ENCODE measurements at regions not wholly inside any gene's neighbourhood (a gene's known extent, or its start where the extent isn't known, plus 50 kb on each side); places are given as distances from the start of the nearest gene placed in this dataset.

- DNase-seq: no peak
Measured at GRCh38 chr4:34037280-34037679, 2207.0 kb downstream of the ARAP2 start.

DNA sequence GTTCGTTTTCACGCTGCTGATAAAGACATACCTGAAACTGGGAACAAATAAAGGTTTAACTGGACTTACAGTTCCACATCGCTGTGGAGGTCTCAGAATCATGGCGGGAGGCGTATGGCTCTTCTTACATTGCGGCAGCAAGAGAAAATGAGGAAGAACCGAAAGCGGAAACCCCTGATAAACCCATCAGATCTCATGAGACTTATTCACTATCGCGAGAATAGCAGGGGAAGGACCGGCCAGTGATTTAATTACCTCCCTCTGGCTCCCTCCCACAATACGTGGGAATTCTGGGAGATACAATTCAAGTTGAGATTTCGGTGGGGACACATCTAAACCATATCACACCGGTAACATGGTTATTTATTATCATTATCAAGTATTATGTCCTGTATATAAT is 2204.5 kb downstream of the ARAP2 start:
- DNase-seq: no peak

GRCh38 chr4:34043131-34043530 is 2201.2 kb downstream of the ARAP2 start:
- no peak for DNase-seq

- DNase-seq: no peak
Measured at GRCh38 chr4:34046580-34046979, 2197.7 kb downstream of the ARAP2 start.

DNA sequence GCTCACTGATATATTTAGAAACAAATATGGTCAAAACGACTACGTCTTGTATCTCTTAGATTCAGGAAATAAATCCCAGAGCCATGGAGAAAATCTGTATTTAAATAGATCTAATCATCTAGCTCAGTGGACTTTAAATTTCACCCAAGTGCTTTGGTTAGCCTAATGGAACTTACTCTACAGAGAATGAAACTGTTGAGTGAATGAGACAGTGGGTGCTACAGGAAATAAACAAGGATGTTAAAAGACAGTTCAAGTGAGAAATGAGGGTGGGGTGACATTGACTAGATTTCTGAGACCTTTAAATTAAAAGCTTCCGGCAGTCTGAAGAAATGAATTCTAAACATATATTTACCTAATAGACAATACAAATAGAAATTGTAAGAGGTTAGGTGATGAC is 2197.0 kb downstream of the ARAP2 start:
- no peak for DNase-seq

GRCh38 chr4:34066126-34066525 is 2178.2 kb downstream of the ARAP2 start:
- DNase-seq: no peak

GRCh38 chr4:34091451-34091850 is 2152.9 kb downstream of the ARAP2 start:
- no peak for DNase-seq

DNA sequence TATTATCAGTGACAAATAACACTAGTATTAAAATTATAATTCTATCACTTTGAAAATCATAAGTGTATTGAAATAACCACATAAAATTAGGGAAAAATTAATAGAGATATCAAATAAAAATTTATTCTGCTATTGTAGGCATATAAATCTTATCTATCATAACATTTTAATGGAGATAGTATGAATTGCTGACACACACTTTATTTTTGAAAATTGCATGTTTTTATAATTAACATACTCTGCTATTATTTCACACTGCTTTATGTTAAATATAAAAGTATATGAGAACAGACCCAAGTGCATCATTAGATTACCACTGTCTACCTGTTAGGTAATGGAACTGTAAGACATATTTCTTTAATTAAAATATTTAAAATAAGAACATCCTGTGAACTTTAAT is 2150.2 kb downstream of the ARAP2 start:
- DNase-seq: no peak

DNA sequence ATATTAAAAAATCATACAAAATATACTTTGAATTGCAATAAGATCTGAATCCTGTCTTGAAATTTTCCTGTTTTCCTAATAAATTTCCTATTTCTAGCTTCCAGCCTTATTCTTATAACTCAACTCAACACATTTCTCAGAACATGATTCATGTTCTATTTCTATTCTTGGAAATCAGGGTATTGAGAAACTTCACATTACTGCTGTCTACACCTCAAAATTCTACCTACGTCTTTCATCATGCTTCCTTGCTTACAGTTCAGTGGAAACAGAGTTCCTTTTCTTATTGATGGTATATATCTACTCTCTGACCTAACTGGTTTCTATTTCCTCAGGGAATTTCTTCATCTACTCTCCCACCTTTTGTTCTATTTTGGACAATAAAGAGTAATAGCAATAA is 2139.0 kb downstream of the ARAP2 start:
- no peak for DNase-seq

DNA sequence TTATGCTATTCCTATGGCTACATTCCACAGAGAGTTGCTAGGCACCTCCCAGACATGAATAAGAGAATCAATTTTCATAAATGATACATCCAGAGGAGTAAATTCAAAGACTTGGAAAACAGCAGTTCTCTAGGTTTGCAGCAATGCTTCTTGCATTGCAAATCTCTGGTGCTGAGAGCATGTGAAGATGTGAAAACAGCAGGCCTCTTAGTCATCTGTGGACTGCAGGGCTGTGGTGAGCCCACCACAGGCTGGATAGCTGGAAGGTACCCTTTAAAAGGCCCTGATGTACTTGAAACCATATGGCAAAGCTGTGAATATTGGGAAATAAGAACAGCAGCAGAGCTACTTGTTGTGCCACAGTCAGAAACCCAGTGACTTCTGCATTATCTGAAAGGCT is 2135.9 kb downstream of the ARAP2 start:
- no peak for DNase-seq

GRCh38 chr4:34112573-34112972 is 2131.7 kb downstream of the ARAP2 start:
- DNase-seq: no peak

- no peak for DNase-seq
Measured at GRCh38 chr4:34138385-34138784, 2105.9 kb downstream of the ARAP2 start.

DNA sequence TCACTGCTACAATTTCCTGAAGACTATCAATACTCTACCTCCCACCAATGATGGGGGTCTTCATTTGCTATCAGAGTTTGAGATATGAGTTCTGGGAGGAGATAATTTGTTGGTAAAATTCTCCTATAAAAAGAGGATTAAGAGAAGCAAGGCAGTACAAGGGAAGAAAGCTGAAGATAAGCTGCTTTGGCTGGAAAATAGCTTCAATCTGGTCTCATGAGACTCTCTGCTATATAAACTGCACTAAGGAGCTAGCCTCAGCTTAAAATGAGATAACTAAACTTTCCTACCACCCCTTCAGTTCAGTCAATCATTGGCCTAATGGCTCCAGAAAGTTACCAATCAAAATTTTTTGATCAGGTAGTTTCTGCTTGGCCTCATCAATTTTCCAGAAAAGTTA is 2105.0 kb downstream of the ARAP2 start:
- no peak for DNase-seq

- no peak for DNase-seq
Measured at GRCh38 chr4:34148322-34148908, 2095.9 kb downstream of the ARAP2 start.

DNA sequence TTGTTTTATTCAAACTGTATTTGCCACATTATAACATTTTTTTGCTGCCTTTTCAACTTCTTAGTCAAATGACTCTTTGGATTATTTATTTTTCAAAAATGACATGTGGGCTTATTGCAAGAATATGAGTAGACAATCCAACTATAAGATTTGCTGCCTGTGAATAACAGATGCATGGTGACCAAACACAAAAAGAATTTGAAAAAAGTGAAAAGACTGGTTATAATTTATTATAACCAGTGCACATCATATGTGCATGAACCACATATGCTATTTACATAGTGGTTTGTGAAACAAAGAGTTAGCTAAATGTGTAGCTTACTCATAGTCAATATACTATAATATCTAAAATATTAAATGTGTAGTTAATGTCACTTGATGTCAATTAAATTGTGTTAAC is 2086.8 kb downstream of the ARAP2 start:
- DNase-seq: no peak

DNA sequence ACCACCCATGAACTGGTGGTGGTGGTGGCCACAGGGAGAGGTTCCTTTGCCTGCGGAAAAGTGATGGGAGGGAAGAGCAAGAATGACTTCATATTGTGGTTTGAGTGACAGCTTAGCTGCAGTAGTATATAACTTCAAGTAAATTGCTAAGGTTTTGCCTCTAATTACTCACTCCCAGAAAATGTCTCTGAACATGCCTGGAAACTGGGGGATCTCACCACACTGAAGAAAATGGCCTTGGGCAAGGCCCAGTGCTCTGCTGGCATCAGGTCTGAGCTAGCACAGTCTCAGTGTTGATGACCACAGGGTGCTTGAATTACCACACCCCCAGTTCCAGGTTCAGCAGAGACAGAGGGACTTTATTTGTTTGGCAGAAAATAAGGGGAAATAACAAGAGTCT is 2085.4 kb downstream of the ARAP2 start:
- no peak for DNase-seq

DNA sequence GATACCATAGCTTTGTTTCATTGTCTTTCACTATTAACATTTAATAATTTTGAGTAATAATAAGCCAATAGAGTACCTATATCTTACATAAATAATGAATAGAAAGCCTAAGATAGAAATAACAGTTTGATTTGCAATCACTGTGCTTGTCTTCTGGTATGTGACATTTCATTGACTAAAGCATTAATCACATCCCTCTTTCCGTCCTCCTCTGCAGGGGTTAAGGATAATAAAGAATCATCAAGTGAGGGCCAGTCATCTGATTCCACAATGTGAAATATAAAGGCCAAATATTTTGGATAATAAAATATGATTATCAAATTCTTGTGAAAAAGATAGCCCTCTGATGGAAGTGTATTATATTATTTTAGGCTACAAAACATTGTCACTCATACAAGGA is 2073.4 kb downstream of the ARAP2 start:
- no peak for DNase-seq

DNA sequence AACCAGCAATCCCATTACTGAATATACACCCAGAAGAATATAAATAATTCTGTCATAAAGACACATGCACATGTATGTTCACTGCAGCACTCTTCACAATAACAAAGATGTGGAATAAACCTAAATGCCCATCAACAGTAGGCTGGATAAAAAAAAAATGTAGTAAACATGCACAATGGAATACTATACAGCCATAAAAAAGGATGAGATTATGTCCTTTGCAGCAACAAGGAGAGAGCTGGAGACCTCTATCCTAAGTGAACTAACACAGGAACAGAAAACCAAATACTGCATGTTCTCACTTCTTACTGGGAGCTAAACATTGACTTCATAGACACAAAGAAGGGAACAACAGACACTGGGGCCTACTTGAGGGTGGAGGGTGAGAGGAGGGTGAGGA is 2067.7 kb downstream of the ARAP2 start:
- DNase-seq: no peak

- DNase-seq: no peak
Measured at GRCh38 chr4:34178476-34178875, 2065.8 kb downstream of the ARAP2 start.

DNA sequence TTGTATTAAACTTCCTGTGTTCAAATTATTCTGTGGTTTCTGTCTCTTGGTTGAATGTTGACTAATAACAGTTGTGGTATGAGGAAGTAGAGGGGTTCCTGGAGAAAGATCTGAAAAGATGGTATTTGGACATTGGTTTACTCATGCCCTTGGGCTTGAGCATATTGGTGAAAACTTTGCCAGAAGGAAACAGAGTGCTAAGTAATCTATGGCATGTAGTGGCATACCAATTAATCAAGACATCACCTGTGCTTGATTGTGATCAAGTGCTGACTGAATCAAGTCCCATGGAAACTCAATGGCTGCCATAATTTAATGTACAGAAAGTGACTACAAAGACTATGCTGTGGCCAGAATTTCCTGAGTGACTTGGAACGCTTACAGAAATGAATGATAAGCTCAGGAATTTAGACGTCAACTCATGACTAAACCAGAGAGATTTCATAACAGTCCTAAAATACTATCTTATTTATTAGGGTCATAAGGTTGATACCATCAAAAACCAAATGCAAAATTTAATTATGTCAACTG is 2062.9 kb downstream of the ARAP2 start:
- DNase-seq: no peak

DNA sequence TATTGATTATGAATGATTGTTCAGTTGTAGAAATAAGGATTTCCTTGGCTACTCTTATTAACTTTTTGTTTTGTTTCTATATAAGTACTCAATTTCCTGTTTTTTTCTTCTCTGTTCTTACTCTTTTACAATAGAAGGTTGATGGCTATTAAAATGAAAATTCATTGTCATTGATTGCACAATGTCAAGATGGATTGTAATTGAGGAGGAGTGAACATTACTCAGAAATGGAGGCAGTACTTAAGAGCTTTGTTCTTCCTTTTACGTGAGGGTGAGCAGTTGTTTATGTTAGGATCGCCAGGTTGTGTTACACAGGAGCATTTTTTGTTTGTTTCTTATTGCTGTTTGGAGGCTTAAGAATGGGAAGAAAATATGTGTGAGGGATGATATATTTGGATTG is 2062.4 kb downstream of the ARAP2 start:
- DNase-seq: no peak

- no peak for DNase-seq
Measured at GRCh38 chr4:34182306-34182705, 2062.0 kb downstream of the ARAP2 start.

DNA sequence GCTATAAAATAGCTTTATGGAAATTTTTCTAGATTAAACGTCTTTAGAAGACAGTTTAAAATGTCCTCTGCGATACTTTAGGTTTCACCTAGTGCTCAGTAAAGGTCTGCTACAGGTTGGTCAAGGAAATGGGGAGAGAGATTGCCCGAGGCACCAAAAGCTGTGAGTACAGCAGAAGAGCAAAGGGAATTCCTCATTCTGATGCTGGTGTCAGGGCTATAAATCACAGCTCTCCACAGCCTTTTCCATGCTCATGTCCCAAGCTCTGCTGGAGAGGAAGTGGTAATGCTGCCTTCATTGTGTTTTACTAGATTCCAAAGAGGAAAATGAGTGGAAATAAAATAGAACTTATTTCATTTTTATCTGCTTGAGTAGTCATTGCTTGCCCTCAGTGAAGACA is 2060.4 kb downstream of the ARAP2 start:
- no peak for DNase-seq

- no peak for DNase-seq
Measured at GRCh38 chr4:34187056-34187455, 2057.3 kb downstream of the ARAP2 start.

GRCh38 chr4:34191443-34191842 is 2052.9 kb downstream of the ARAP2 start:
- no peak for DNase-seq

Measured in CD4-positive, alpha-beta T cell treated with Interleukin-21 for 1 hour (primary cell).